MM.1S (cell line): ENCODE measurements at regions not wholly inside any gene's neighbourhood (a gene's known extent, or its start where the extent isn't known, plus 50 kb on each side); places are given as distances from the start of the nearest gene placed in this dataset.

Source experiments
- DNase-seq: peaks from one replicate; pipeline ENCODE4 v3.0.0-alpha.2; 2015
- H2AFZ ChIP-seq: fragments of 300-600 bp; sonication (generic); 2 replicates; pipeline ENCODE4 v1.6.0; 2016; ENCODE audit warnings: antibody characterized with exemption, low read length
- H3F3A ChIP-seq: fragments of 300-600 bp; sonication (generic); 2 replicates; pipeline ENCODE4 v1.6.1; 2016; ENCODE audit warnings: mild to moderate bottlenecking, antibody characterized with exemption, low read length, moderate library complexity, mixed read lengths; ENCODE audit not compliant: insufficient read depth
- H3K27ac ChIP-seq: fragments of 300-600 bp; sonication (generic); 2 replicates; pipeline ENCODE4 v1.5.1; 2016; ENCODE audit warnings: mild to moderate bottlenecking, low read length
- H3K27me3 ChIP-seq: fragments of 300-600 bp; sonication (generic); replicated peaks from 2 replicates; pipeline ENCODE4 v1.6.0; 2016; ENCODE audit warnings: low read length; ENCODE audit not compliant: insufficient read depth
- H3K36me3 ChIP-seq: fragments of 300-600 bp; sonication (generic); replicated peaks from 2 replicates; pipeline ENCODE4 v1.6.1; 2016; ENCODE audit warnings: mild to moderate bottlenecking, low read length, mixed read lengths; ENCODE audit not compliant: insufficient read depth
- H3K4me1 ChIP-seq: fragments of 300-600 bp; sonication (generic); 2 replicates; pipeline ENCODE4 v1.6.1; 2016; ENCODE audit warnings: low read length, mixed read lengths
- H3K4me2 ChIP-seq: fragments of 300-600 bp; sonication (generic); 2 replicates; pipeline ENCODE4 v1.6.0; 2016; ENCODE audit warnings: low read depth, low read length
- H3K4me3 ChIP-seq: fragments of 300-600 bp; sonication (generic); 2 replicates; pipeline ENCODE4 v1.5.1; 2016; ENCODE audit warnings: low read length, mixed read lengths
- H3K79me2 ChIP-seq: fragments of 300-600 bp; sonication (generic); 2 replicates; pipeline ENCODE4 v1.6.1; 2016; ENCODE audit warnings: mixed run types, low read length, mixed read lengths
- H3K9ac ChIP-seq: fragments of 300-600 bp; sonication (generic); 2 replicates; pipeline ENCODE4 v1.6.1; 2016; ENCODE audit warnings: low read length, mixed read lengths
- H3K9me2 ChIP-seq: fragments of 300-600 bp; sonication (generic); replicated peaks from 2 replicates; pipeline ENCODE4 v1.6.1; 2016; ENCODE audit warnings: mild to moderate bottlenecking, low read length, mixed read lengths; ENCODE audit not compliant: insufficient read depth
- H3K9me3 ChIP-seq: fragments of 300-600 bp; sonication (generic); replicated peaks from 2 replicates; pipeline ENCODE4 v1.6.1; 2016; ENCODE audit warnings: mild to moderate bottlenecking, low read length, mixed read lengths; ENCODE audit not compliant: insufficient read depth
- H4K20me1 ChIP-seq: fragments of 300-600 bp; sonication (generic); 2 replicates; pipeline ENCODE4 v1.6.1; 2016; ENCODE audit warnings: mild to moderate bottlenecking, low read length, moderate library complexity, mixed read lengths; ENCODE audit not compliant: insufficient read depth
- CTCF ChIP-seq: fragments of 300-600 bp; sonication (generic); IDR thresholded peaks from 2 replicates; pipeline ENCODE4 v1.5.1; 2016; ENCODE audit warnings: antibody characterized with exemption, low read length, mixed read lengths
- EZH2 ChIP-seq: fragments of 300-600 bp; sonication (generic); optimal IDR thresholded peaks from 2 replicates; pipeline ENCODE3; 2017; ENCODE audit warnings: low read depth, mild to moderate bottlenecking, antibody characterized with exemption, low read length, mixed read lengths
- EZH2phosphoT487 ChIP-seq: fragments of 300-600 bp; sonication (generic); IDR thresholded peaks from 2 replicates; pipeline ENCODE4 v1.6.1; 2018; ENCODE audit warnings: antibody characterized with exemption, low read length

- no peaks in the 10 kb centered on the region for H3K36me3 ChIP-seq
- no peak overlapping the region for H3K4me2 ChIP-seq
- no peaks in the 10 kb centered on the region for H3K4me1 ChIP-seq
- H3K9me2 ChIP-seq: no peaks in the 10 kb centered on the region
- H3K4me3 ChIP-seq: no peak overlapping the region
- no peak for TF ChIP-seq EZH2
- TF ChIP-seq EZH2phosphoT487: no peak
- no peak for TF ChIP-seq CTCF
- H3K9ac ChIP-seq: no peak overlapping the region
- no peaks in the 10 kb centered on the region for H3F3A ChIP-seq
- no peak overlapping the region for H3K27ac ChIP-seq
- H3K27me3 ChIP-seq: no peaks in the 10 kb centered on the region
- no peaks in the 10 kb centered on the region for H3K9me3 ChIP-seq
- DNase-seq: no peak
- no peaks in the 10 kb centered on the region for H3K79me2 ChIP-seq
- no peaks in the 10 kb centered on the region for H4K20me1 ChIP-seq
- H2AFZ ChIP-seq: no peak overlapping the region
These were observed 256.5 kb downstream of the TENT5A start for GRCh38 chr6:81495999-81496398.

- TF ChIP-seq EZH2: no peak
- TF ChIP-seq EZH2phosphoT487: no peak
- TF ChIP-seq CTCF: no peak
- Histone ChIP-seq H3K9ac (no peak overlapping the region), H3K27me3 (no peaks in the 10 kb centered on the region), H2AFZ (no peak overlapping the region), H4K20me1 (no peaks in the 10 kb centered on the region), H3F3A (no peaks in the 10 kb centered on the region), H3K4me3 (no peak overlapping the region), H3K27ac (no peak overlapping the region), H3K9me2 (no peaks in the 10 kb centered on the region), H3K4me2 (no peak overlapping the region), H3K9me3 (no peaks in the 10 kb centered on the region), H3K79me2 (no peaks in the 10 kb centered on the region), H3K4me1 (no peaks in the 10 kb centered on the region), H3K36me3 (no peaks in the 10 kb centered on the region)
- DNase-seq: no peak
These were observed 260.9 kb downstream of the TENT5A start for GRCh38 chr6:81491454-81492101.

- Histone ChIP-seq H3K4me1 (no peaks in the 10 kb centered on the region), H3K9ac (no peak overlapping the region), H4K20me1 (no peaks in the 10 kb centered on the region), H2AFZ (no peak overlapping the region), H3K27me3 (no peaks in the 10 kb centered on the region), H3K4me2 (no peak overlapping the region), H3K4me3 (no peak overlapping the region), H3K9me2 (no peaks in the 10 kb centered on the region), H3K27ac (no peak overlapping the region), H3F3A (no peaks in the 10 kb centered on the region), H3K36me3 (no peaks in the 10 kb centered on the region), H3K79me2 (no peaks in the 10 kb centered on the region), H3K9me3 (no peaks in the 10 kb centered on the region)
- TF ChIP-seq CTCF (no peak), EZH2 (no peak), EZH2phosphoT487 (no peak)
- DNase-seq: no peak
These were observed 265.0 kb downstream of the TENT5A start for GRCh38 chr6:81487489-81487888.
